ENCODE measurements at regions not wholly inside any gene's neighbourhood (a gene's known extent, or its start where the extent isn't known, plus 50 kb on each side); places are given as distances from the start of the nearest gene placed in this dataset.

- no peak for TF ChIP-seq POLR2AphosphoS5 (IDR thresholded peaks at IDR 0.05; ENCODE audit: low read depth, low read length)
- TF ChIP-seq REST (IDR thresholded peaks at IDR 0.05; ENCODE audit: insufficient read depth in 1 of 2, low read depth in 2 of 2, low read length in 2 of 2), result no peak
- no peak for TF ChIP-seq TAF1 (IDR thresholded peaks at IDR 0.05; ENCODE audit: borderline replicate concordance, insufficient read depth, low read length)
- no peak for TF ChIP-seq SIN3A (IDR thresholded peaks at IDR 0.05; ENCODE audit: borderline replicate concordance, insufficient read depth, low read length)
- TF ChIP-seq FOXP2 (optimal IDR thresholded peaks at IDR 0.05; ENCODE audit: borderline replicate concordance, extremely low read depth, extremely low read length, insufficient read depth), result no peak
Measured at GRCh38 chr1:29543586-29543985, 307.3 kb downstream of the PTPRU start.

Measured in PFSK-1 (cell line).